Liver (tissue), 8 donors: ENCODE measurements at regions not wholly inside any gene's neighbourhood (a gene's known extent, or its start where the extent isn't known, plus 50 kb on each side); places are given as distances from the start of the nearest gene placed in this dataset.

Source experiments
- DNase-seq: peaks from one replicate; pipeline ENCODE4 v3.0.0-alpha.2; 2017; ENCODE audit warnings: low spot score
- H3K27ac ChIP-seq, 2 donors: one replicate each; pipeline ENCODE4 v1.7.0; 2013; ENCODE audit warnings: inconsistent platforms in 2 of 2, low read length in 2 of 2, control low read depth in 1 of 2, low read depth in 1 of 2, mild to moderate bottlenecking in 1 of 2
- H3K27me3 ChIP-seq, 4 donors: one replicate each; pipeline versions ENCODE4 v1.6.1 to v1.7.0; 2013; ENCODE audit warnings: low read length in 3 of 4, inconsistent platforms in 1 of 4, mild to moderate bottlenecking in 1 of 4, moderate library complexity in 1 of 4; ENCODE audit not compliant: control insufficient read depth in 4 of 4, insufficient read depth in 4 of 4
- H3K36me3 ChIP-seq, 4 donors: one replicate each; pipeline versions ENCODE4 v1.6.1 to v1.7.0; 2013; ENCODE audit warnings: low read length in 3 of 4, mild to moderate bottlenecking in 3 of 4, low read depth in 1 of 4, moderate library complexity in 1 of 4; ENCODE audit not compliant: control insufficient read depth in 4 of 4, insufficient read depth in 3 of 4
- H3K4me1 ChIP-seq, 4 donors: one replicate each; pipeline versions ENCODE4 v1.6.1 to v1.7.0; 2013; ENCODE audit warnings: low read length in 3 of 4, mild to moderate bottlenecking in 3 of 4, moderate library complexity in 1 of 4; ENCODE audit not compliant: control insufficient read depth in 4 of 4, insufficient read depth in 4 of 4
- H3K4me3 ChIP-seq, 3 donors: one replicate each; pipeline versions ENCODE4 v1.6.1 to v1.7.0; 2013; ENCODE audit warnings: low read length in 3 of 3, control low read depth in 1 of 3, low read depth in 1 of 3, mild to moderate bottlenecking in 1 of 3
- H3K9ac ChIP-seq, 2 donors: one replicate each; pipeline ENCODE4 v1.7.0; 2013; ENCODE audit warnings: low read length in 2 of 2, mild to moderate bottlenecking in 2 of 2, moderate library complexity in 2 of 2, control low read depth in 1 of 2, low read depth in 1 of 2
- H3K9me3 ChIP-seq, 4 donors: one replicate each; pipeline versions ENCODE4 v1.6.1 to v1.7.0; 2013; ENCODE audit warnings: low read length in 3 of 4; ENCODE audit not compliant: control insufficient read depth in 4 of 4
- EGR1 ChIP-seq, 2 donors: IDR thresholded peaks; 2 replicates each; pipeline ENCODE4 v1.6.1; 2016 to 2018; ENCODE audit warnings: antibody characterized with exemption in 2 of 2, low read depth in 2 of 2
- FOXA2 ChIP-seq: IDR thresholded peaks from 2 replicates; pipeline ENCODE4 v1.6.1; 2016; ENCODE audit warnings: antibody characterized with exemption
- HNF4A ChIP-seq, 2 donors: conservative IDR thresholded peaks; 2 replicates each; pipeline ENCODE4 v1.6.1; 2016; ENCODE audit warnings: antibody characterized with exemption in 2 of 2, mild to moderate bottlenecking in 2 of 2
- HNF4G ChIP-seq: IDR thresholded peaks from 2 replicates; pipeline ENCODE4 v1.6.1; 2016; ENCODE audit warnings: antibody characterized with exemption
- JUND ChIP-seq, 2 donors: IDR thresholded peaks; 2 replicates each; pipeline ENCODE4 v1.6.1; 2016; ENCODE audit warnings: antibody characterized with exemption in 2 of 2
- NR2F2 ChIP-seq: IDR thresholded peaks from 2 replicates; pipeline ENCODE4 v1.6.1; 2016; ENCODE audit warnings: antibody characterized with exemption
- SP1 ChIP-seq: IDR thresholded peaks from 2 replicates; pipeline ENCODE4 v1.6.1; 2018; ENCODE audit warnings: antibody characterized with exemption, mild to moderate bottlenecking
- YY1 ChIP-seq: IDR thresholded peaks from 2 replicates; pipeline ENCODE4 v1.6.1; 2016; ENCODE audit warnings: antibody characterized with exemption, mild to moderate bottlenecking
- WGBS: extraction: QIAGEN DNeasy Blood & Tissue Kit; methylation state at CpG from one replicate; pipeline ENCODE4 v1.1.7; 2013; 5-methylcytosine and 5-hydroxymethylcytosine counted together
- TF ChIP-seq, protein P1 (sequence below): fragments of 150-350 bp; IDR thresholded peaks from 2 replicates; pipeline ENCODE4 v1.5.1; 2017; ENCODE audit warnings: improper control_type of control experiment, low read depth, low read length; ENCODE audit not compliant: missing input control
- TF ChIP-seq, protein P2 (sequence below): IDR thresholded peaks from 2 replicates; pipeline ENCODE4 v1.6.1; 2016; ENCODE audit warnings: antibody characterized with exemption
- TF ChIP-seq, protein P3 (sequence below): IDR thresholded peaks from 2 replicates; pipeline ENCODE4 v1.6.1; 2016; ENCODE audit warnings: antibody characterized with exemption, mild to moderate bottlenecking
- TF ChIP-seq, protein P4 (sequence below): IDR thresholded peaks from 2 replicates; pipeline ENCODE4 v1.6.1; 2016; ENCODE audit warnings: antibody characterized with exemption
- TF ChIP-seq, protein P5 (sequence below): IDR thresholded peaks from 2 replicates; pipeline ENCODE4 v1.6.1; 2016; ENCODE audit warnings: antibody characterized with exemption
- donor health status: healthy.
- donor health status: healthy.
- donor health status: healthy.
- donor health status: healthy.
- donor health status: healthy.

DNA sequence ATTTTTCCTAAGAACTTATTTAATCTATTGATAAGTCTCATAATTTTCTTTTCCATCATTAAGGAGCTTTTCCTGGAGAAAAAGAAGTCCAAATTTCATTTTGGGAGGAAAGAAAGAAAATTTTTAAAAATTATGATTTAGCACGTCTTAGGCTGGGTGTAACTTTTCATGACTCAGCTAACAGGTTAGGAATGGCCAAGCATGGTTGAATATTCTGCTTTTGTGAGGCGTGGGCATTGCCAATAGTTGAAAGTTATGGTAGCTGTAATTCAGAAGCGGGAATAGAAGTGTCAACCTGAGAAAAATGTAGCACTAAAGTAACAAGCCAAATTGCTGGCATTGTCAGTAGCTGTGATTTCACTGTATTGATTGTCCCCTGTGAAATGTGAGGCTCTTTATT lies 77.2 kb upstream of the ARID1B start:
- Histone ChIP-seq H3K9ac (no peak overlapping the region), H3K27me3 (no peaks in the 10 kb centered on the region), H3K4me3 (no peak overlapping the region), H3K9me3 (peaks cover 0 to under 1% (median 0%) of the 10 kb centered on the region in 4 donors), H3K36me3 (no peaks in the 10 kb centered on the region), H3K27ac (no peak overlapping the region), H3K4me1 (peaks cover 0 to 12% (median 7%) of the 10 kb centered on the region in 4 donors)
- WGBS = 91% methylated on average over 3 of the region's 3 CpGs
- TF ChIP-seq YY1 (no peak), EGR1 (IDR thresholded peaks at IDR 0.05; ENCODE audit: low read depth in 2 of 2) (no peak), JUND (IDR thresholded peaks at IDR 0.05) (no peak), SP1 (no peak), HNF4A (conservative IDR thresholded peaks at IDR 0.05) (no peak)
- TF ChIP-seq, protein P1, sequence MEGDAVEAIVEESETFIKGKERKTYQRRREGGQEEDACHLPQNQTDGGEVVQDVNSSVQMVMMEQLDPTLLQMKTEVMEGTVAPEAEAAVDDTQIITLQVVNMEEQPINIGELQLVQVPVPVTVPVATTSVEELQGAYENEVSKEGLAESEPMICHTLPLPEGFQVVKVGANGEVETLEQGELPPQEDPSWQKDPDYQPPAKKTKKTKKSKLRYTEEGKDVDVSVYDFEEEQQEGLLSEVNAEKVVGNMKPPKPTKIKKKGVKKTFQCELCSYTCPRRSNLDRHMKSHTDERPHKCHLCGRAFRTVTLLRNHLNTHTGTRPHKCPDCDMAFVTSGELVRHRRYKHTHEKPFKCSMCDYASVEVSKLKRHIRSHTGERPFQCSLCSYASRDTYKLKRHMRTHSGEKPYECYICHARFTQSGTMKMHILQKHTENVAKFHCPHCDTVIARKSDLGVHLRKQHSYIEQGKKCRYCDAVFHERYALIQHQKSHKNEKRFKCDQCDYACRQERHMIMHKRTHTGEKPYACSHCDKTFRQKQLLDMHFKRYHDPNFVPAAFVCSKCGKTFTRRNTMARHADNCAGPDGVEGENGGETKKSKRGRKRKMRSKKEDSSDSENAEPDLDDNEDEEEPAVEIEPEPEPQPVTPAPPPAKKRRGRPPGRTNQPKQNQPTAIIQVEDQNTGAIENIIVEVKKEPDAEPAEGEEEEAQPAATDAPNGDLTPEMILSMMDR = no peak
- TF ChIP-seq, protein P2, sequence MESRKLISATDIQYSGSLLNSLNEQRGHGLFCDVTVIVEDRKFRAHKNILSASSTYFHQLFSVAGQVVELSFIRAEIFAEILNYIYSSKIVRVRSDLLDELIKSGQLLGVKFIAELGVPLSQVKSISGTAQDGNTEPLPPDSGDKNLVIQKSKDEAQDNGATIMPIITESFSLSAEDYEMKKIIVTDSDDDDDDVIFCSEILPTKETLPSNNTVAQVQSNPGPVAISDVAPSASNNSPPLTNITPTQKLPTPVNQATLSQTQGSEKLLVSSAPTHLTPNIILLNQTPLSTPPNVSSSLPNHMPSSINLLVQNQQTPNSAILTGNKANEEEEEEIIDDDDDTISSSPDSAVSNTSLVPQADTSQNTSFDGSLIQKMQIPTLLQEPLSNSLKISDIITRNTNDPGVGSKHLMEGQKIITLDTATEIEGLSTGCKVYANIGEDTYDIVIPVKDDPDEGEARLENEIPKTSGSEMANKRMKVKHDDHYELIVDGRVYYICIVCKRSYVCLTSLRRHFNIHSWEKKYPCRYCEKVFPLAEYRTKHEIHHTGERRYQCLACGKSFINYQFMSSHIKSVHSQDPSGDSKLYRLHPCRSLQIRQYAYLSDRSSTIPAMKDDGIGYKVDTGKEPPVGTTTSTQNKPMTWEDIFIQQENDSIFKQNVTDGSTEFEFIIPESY = no peak
- TF ChIP-seq, protein P3, sequence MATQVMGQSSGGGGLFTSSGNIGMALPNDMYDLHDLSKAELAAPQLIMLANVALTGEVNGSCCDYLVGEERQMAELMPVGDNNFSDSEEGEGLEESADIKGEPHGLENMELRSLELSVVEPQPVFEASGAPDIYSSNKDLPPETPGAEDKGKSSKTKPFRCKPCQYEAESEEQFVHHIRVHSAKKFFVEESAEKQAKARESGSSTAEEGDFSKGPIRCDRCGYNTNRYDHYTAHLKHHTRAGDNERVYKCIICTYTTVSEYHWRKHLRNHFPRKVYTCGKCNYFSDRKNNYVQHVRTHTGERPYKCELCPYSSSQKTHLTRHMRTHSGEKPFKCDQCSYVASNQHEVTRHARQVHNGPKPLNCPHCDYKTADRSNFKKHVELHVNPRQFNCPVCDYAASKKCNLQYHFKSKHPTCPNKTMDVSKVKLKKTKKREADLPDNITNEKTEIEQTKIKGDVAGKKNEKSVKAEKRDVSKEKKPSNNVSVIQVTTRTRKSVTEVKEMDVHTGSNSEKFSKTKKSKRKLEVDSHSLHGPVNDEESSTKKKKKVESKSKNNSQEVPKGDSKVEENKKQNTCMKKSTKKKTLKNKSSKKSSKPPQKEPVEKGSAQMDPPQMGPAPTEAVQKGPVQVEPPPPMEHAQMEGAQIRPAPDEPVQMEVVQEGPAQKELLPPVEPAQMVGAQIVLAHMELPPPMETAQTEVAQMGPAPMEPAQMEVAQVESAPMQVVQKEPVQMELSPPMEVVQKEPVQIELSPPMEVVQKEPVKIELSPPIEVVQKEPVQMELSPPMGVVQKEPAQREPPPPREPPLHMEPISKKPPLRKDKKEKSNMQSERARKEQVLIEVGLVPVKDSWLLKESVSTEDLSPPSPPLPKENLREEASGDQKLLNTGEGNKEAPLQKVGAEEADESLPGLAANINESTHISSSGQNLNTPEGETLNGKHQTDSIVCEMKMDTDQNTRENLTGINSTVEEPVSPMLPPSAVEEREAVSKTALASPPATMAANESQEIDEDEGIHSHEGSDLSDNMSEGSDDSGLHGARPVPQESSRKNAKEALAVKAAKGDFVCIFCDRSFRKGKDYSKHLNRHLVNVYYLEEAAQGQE = no peak
- TF ChIP-seq, protein P4, sequence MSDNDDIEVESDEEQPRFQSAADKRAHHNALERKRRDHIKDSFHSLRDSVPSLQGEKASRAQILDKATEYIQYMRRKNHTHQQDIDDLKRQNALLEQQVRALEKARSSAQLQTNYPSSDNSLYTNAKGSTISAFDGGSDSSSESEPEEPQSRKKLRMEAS = no peak
- TF ChIP-seq, protein P5, sequence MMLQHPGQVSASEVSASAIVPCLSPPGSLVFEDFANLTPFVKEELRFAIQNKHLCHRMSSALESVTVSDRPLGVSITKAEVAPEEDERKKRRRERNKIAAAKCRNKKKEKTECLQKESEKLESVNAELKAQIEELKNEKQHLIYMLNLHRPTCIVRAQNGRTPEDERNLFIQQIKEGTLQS = no peak
- DNase-seq = no peak

DNA sequence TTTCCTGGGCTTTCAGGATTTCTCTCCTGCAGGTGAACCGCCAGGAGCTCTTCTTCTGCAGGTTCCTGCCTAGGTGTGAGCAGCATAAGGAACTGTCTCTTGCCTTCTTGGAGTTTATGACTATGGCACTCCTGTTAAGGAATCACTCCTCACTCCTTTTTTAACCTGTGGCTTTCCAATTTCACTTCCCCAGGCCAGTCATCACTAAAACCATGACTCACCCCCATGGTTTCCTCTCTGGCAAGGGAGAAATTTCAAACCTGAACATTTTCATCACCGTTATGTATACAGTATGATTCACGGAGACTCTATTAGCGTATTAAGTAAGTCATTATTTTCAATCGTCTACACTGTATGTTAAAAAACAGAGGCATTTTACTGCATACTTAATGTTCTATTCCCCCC lies 78.2 kb upstream of the ARID1B start:
- H3K4me3 ChIP-seq = no peak overlapping the region
- H3K27ac ChIP-seq = no peak overlapping the region
- H3K4me1 ChIP-seq = peaks cover 0 to 12% (median 7%) of the 10 kb centered on the region in 4 donors
- H3K27me3 ChIP-seq = no peaks in the 10 kb centered on the region
- H3K9ac ChIP-seq = no peak overlapping the region
- no peak for DNase-seq
- no peak for TF ChIP-seq NR2F2
- no peak for TF ChIP-seq FOXA2
- no peak for TF ChIP-seq SP1
- no peak for TF ChIP-seq EGR1 (IDR thresholded peaks at IDR 0.05; ENCODE audit: low read depth in 2 of 2)
- TF ChIP-seq, protein P3 = no peak
- TF ChIP-seq HNF4G = no peak
- TF ChIP-seq, protein P5 = no peak
- WGBS = 90% methylated on average over 5 of the region's 5 CpGs
- H3K9me3 ChIP-seq = peaks cover 0 to 1% (median 0%) of the 10 kb centered on the region in 4 donors
- H3K36me3 ChIP-seq = no peaks in the 10 kb centered on the region
